SK-N-MC (cell line): ENCODE measurements at regions not wholly inside any gene's neighbourhood (a gene's known extent, or its start where the extent isn't known, plus 50 kb on each side); places are given as distances from the start of the nearest gene placed in this dataset.

Source experiments
- DNase-seq: peaks from one replicate; pipeline ENCODE4 v3.0.0-alpha.2; 2011; ENCODE audit warnings: low read depth, low spot score
- H3K27ac ChIP-seq: fragments of 200-600 bp; sonication (generic); 2 replicates; pipeline ENCODE4 v1.5.1; 2016; ENCODE audit warnings: mixed run types
- H3K36me3 ChIP-seq: fragments of 200-600 bp; sonication (generic); 2 replicates; pipeline ENCODE4 v1.6.1; 2017; ENCODE audit warnings: antibody characterized with exemption, low read length, mixed read lengths; ENCODE audit not compliant: insufficient read depth
- H3K4me3 ChIP-seq: fragments of 200-600 bp; sonication (generic); 2 replicates; pipeline ENCODE4 v1.5.1; 2016
- H3K9ac ChIP-seq: fragments of 200-600 bp; sonication (generic); 2 replicates; pipeline ENCODE4 v1.8.0; 2017; ENCODE audit warnings: mixed run types, mixed read lengths; ENCODE audit not compliant: insufficient read length
- H3K9me3 ChIP-seq: fragments of 200-600 bp; sonication (generic); 2 replicates; pipeline ENCODE4 v1.6.1; 2017; ENCODE audit warnings: low read depth, mild to moderate bottlenecking, antibody characterized with exemption, low read length, moderate library complexity, mixed read lengths
- EZH2 ChIP-seq: fragments of 200-600 bp; sonication (generic); IDR thresholded peaks from one replicate; pipeline ENCODE4 v1.6.1; 2017; ENCODE audit warnings: antibody characterized with exemption
- FOXP2 ChIP-seq: optimal IDR thresholded peaks from 2 replicates; pipeline ENCODE3; 2011; ENCODE audit warnings: mild to moderate bottlenecking, moderate library complexity; ENCODE audit not compliant: insufficient read depth; ENCODE audit errors: extremely low read length, control extremely low read depth
- POLR2AphosphoS5 ChIP-seq: IDR thresholded peaks from 2 replicates; pipeline ENCODE4 v1.6.1; 2012; ENCODE audit warnings: mild to moderate bottlenecking, low read depth, low read length, borderline replicate concordance

DNA sequence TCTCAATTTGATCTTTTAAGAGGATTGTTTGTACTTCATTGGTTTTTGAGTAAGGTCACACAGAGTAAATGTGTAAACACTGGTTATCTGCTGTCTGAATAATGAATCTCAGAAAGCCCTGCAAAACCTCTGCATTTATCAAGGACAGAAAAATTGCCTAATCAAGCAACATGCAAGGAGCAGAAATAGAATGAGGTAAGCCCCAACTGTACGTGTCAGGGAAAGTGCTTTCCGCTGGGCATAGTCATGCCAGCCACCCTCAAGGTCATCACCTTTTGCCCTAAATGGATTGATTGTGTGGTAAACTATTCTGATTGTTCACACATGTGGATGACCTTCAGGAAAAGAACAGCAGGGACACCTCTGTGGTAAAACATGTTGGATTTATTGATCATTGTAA is 376.9 kb upstream of the KCNN2 start:
- DNase-seq: no peak
- Histone ChIP-seq H3K9ac (no peak overlapping the region), H3K36me3 (no peaks in the 10 kb centered on the region), H3K9me3 (no peaks in the 10 kb centered on the region), H3K4me3 (no peak overlapping the region), H3K27ac (no peak overlapping the region)
- TF ChIP-seq POLR2AphosphoS5: no peak
- TF ChIP-seq FOXP2: no peak
- no peak for TF ChIP-seq EZH2

- H3K36me3 ChIP-seq: no peaks in the 10 kb centered on the region
- DNase-seq: no peak
- H3K4me3 ChIP-seq: no peak overlapping the region
- no peak overlapping the region for H3K9ac ChIP-seq
- no peaks in the 10 kb centered on the region for H3K9me3 ChIP-seq
- no peak for TF ChIP-seq POLR2AphosphoS5
- no peak for TF ChIP-seq FOXP2
- no peak for TF ChIP-seq EZH2
- H3K27ac ChIP-seq: no peak overlapping the region
Observed at GRCh38 chr5:113985505-113985904, 376.4 kb upstream of the KCNN2 start.

DNA sequence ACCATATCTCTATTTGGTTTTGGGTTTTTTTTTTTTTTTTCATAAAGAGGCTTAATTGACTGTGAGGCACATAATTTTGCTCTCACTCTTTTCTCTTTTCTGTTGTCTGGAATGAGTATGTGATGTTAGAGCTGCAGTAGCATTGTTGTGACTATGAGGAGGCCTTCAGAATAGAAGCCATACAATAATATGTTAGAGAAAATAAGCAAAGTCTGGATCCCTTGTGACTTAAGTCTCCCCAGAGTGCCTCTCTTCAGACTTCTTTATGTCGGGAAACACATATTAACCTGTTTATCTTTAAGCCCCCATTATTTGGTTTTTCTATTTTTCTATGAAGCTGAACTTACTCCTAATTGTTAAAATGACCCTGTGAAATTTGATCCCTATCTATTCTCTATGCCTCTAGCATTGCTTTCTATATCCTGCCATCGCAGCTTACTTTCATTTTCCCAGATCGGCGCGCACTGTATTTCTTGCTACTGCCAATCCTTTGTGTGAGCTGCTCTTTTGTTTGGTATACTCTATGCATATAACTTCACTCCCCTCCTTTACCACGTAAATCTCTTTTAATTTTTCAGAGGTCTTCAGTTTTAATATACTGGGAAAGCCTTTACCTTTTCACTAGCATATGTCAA is 372.5 kb upstream of the KCNN2 start:
- Histone ChIP-seq H3K4me3 (no peak overlapping the region), H3K36me3 (no peaks in the 10 kb centered on the region), H3K27ac (no peak overlapping the region), H3K9ac (no peak overlapping the region), H3K9me3 (no peaks in the 10 kb centered on the region)
- no peak for DNase-seq
- TF ChIP-seq EZH2 (no peak), POLR2AphosphoS5 (no peak), FOXP2 (no peak)

DNA sequence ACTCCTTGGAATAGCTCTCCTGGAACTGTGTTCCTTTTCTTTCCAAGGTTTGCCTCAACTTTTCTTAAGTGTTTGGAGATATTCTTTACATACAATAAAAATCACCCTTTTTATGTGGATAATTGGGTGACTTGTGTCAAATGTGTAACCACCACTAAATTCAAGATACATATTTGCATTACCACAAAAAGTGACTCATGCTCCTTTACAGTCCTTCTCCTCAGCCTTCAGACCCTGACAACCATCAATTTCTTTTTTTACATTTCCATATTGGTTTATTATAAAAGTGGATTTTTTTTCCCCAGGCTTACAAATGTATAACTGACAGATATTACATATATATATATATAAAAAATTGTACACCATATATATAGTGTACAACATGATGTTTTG is 372.0 kb upstream of the KCNN2 start:
- no peak overlapping the region for H3K9ac ChIP-seq
- no peak for DNase-seq
- H3K36me3 ChIP-seq: no peaks in the 10 kb centered on the region
- TF ChIP-seq FOXP2 (no peak), POLR2AphosphoS5 (no peak), EZH2 (no peak)
- H3K27ac ChIP-seq: no peak overlapping the region
- H3K9me3 ChIP-seq: no peaks in the 10 kb centered on the region
- no peak overlapping the region for H3K4me3 ChIP-seq

DNA sequence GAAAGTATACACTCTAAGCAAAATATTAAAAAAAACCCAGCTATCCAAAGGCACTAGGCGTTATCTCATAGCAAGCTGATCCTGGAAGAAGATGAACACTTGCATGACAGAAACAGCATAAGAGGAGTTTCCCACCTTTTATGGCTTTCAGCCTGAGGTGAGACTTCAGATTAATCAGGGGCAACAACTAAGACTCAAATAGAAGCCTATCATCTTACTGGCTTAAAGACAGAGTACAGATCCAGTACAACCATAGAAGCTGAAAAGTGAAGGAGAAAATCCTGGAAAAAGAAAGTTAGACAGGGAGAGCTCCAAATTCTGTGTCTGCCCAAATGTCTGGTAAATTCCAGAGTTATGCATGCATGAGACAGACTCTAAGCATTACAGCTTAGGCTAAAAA is 360.8 kb upstream of the KCNN2 start:
- DNase-seq: no peak
- Histone ChIP-seq H3K4me3 (no peak overlapping the region), H3K9me3 (no peaks in the 10 kb centered on the region), H3K36me3 (no peaks in the 10 kb centered on the region), H3K27ac (no peak overlapping the region), H3K9ac (no peak overlapping the region)
- TF ChIP-seq POLR2AphosphoS5: no peak
- TF ChIP-seq FOXP2: no peak
- TF ChIP-seq EZH2: no peak

- H3K9ac ChIP-seq: no peak overlapping the region
- no peak overlapping the region for H3K4me3 ChIP-seq
- no peak for DNase-seq
- no peaks in the 10 kb centered on the region for H3K9me3 ChIP-seq
- no peak for TF ChIP-seq FOXP2
- TF ChIP-seq POLR2AphosphoS5: no peak
- TF ChIP-seq EZH2: no peak
- H3K27ac ChIP-seq: no peak overlapping the region
- H3K36me3 ChIP-seq: no peaks in the 10 kb centered on the region
Observed at GRCh38 chr5:114006582-114006981, 355.3 kb upstream of the KCNN2 start.

DNA sequence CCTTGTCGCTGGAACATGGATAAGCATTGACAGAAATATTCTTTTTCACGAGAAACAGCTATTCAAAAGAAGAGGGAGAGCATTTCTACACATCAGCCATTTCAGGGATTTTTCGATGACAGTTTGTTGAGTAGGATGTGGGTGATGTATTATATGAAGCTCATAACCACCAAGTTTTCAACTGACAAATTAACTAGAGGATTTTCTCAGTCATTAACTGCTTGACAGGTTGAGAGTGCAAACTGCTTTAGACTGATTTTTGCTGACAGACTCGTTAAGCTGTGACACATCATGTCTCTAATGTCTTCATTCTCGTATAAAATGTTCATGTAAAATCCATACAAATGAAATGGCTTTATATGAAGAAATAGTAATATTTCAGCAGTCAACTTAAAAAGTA is 354.2 kb upstream of the KCNN2 start:
- Histone ChIP-seq H3K9me3 (no peaks in the 10 kb centered on the region), H3K27ac (no peak overlapping the region)
- DNase-seq: no peak

GRCh38 chr5:114010362-114010761 is 351.5 kb upstream of the KCNN2 start:
- Histone ChIP-seq H3K27ac (no peak overlapping the region), H3K36me3 (no peaks in the 10 kb centered on the region), H3K4me3 (no peak overlapping the region), H3K9me3 (no peaks in the 10 kb centered on the region), H3K9ac (no peak overlapping the region)
- TF ChIP-seq POLR2AphosphoS5: no peak
- TF ChIP-seq FOXP2: no peak
- no peak for TF ChIP-seq EZH2
- DNase-seq: no peak

More for the DNA sequence above, 354.2 kb upstream of the KCNN2 start:
- Histone ChIP-seq H3K4me3 (no peak overlapping the region), H3K36me3 (no peaks in the 10 kb centered on the region), H3K9ac (no peak overlapping the region)
- no peak for TF ChIP-seq FOXP2
- TF ChIP-seq EZH2: no peak
- TF ChIP-seq POLR2AphosphoS5: no peak

GRCh38 chr5:114018186-114018585 is 343.7 kb upstream of the KCNN2 start:
- Histone ChIP-seq H3K9ac (no peak overlapping the region), H3K27ac (no peak overlapping the region), H3K4me3 (no peak overlapping the region), H3K36me3 (no peaks in the 10 kb centered on the region), H3K9me3 (no peaks in the 10 kb centered on the region)
- TF ChIP-seq POLR2AphosphoS5 (no peak), FOXP2 (no peak), EZH2 (no peak)
- no peak for DNase-seq
